SK-N-SH treated with all-trans-retinoic acid at 6 μM for 48 hours (cell line): ENCODE measurements at regions not wholly inside any gene's neighbourhood (a gene's known extent, or its start where the extent isn't known, plus 50 kb on each side); places are given as distances from the start of the nearest gene placed in this dataset.

Experiments
- ATAC-seq: fragments of 200-7000 bp; cut with Tn5 transposase; 3 replicates; pipeline ENCODE4 v1.9.1; 2020; ENCODE audit warnings: mild to moderate bottlenecking, moderate library complexity
- ARNTL ChIP-seq: fragments of 450-650 bp; formaldehyde crosslinking; IDR thresholded peaks from 2 replicates; pipeline ENCODE4 v1.5.0; 2020; ENCODE audit warnings: low read depth, mild to moderate bottlenecking, moderate library complexity, borderline replicate concordance
- BACH2 ChIP-seq: fragments of 250-450 bp; sonication (Bioruptor Pico); IDR thresholded peaks from 2 replicates; pipeline ENCODE4 v1.9.0; 2021; ENCODE audit warnings: mild to moderate bottlenecking, borderline replicate concordance
- CREB5 ChIP-seq: fragments of 250-450 bp; sonication (Bioruptor Pico); IDR thresholded peaks from 2 replicates; pipeline ENCODE4 v1.5.1; 2020; ENCODE audit warnings: low read depth, mild to moderate bottlenecking, moderate library complexity
- CSDC2 ChIP-seq: fragments of 250-450 bp; sonication (Bioruptor Pico); IDR thresholded peaks from 2 replicates; pipeline ENCODE4 v1.5.0; 2020; ENCODE audit warnings: mild to moderate bottlenecking, moderate library complexity
- CSRNP3 ChIP-seq: fragments of 250-450 bp; sonication (Bioruptor Pico); IDR thresholded peaks from 2 replicates; pipeline ENCODE4 v1.5.1; 2021; ENCODE audit warnings: mild to moderate bottlenecking, moderate library complexity
- ESRRG ChIP-seq: fragments of 250-450 bp; sonication (Bioruptor Pico); IDR thresholded peaks from 2 replicates; pipeline ENCODE4 v1.6.1; 2021; ENCODE audit warnings: mild to moderate bottlenecking
- GLIS3 ChIP-seq: fragments of 250-450 bp; sonication (Bioruptor Pico); IDR thresholded peaks from 2 replicates; pipeline ENCODE4 v1.5.0; 2020; ENCODE audit warnings: mild to moderate bottlenecking, moderate library complexity
- ISL1 ChIP-seq: fragments of 250-450 bp; sonication (Bioruptor Pico); IDR thresholded peaks from 2 replicates; pipeline ENCODE4 v2.1.2; 2022; ENCODE audit warnings: mild to moderate bottlenecking, moderate library complexity
- OSR1 ChIP-seq: fragments of 250-450 bp; sonication (Bioruptor Pico); IDR thresholded peaks from 2 replicates; pipeline ENCODE4 v1.8.0; 2022; ENCODE audit warnings: moderate library complexity, mild to moderate bottlenecking, inconsistent platforms
- PATZ1 ChIP-seq: fragments of 250-450 bp; sonication (Bioruptor Pico); IDR thresholded peaks from 2 replicates; pipeline ENCODE4 v1.8.0; 2020; ENCODE audit warnings: mild to moderate bottlenecking, moderate library complexity, borderline replicate concordance
- POU6F1 ChIP-seq: fragments of 250-450 bp; sonication (Bioruptor Pico); IDR thresholded peaks from 2 replicates; pipeline ENCODE4 v1.8.0; 2021; ENCODE audit warnings: low read depth, mild to moderate bottlenecking, moderate library complexity, borderline replicate concordance
- PPARA ChIP-seq: fragments of 250-450 bp; sonication (Bioruptor Pico); IDR thresholded peaks from 2 replicates; pipeline ENCODE4 v1.5.0; 2020; ENCODE audit warnings: mild to moderate bottlenecking, borderline replicate concordance
- RARB ChIP-seq: fragments of 250-450 bp; sonication (Bioruptor Pico); IDR thresholded peaks from 2 replicates; pipeline ENCODE4 v1.8.0; 2021; ENCODE audit warnings: mild to moderate bottlenecking, moderate library complexity
- SNAI2 ChIP-seq: fragments of 250-450 bp; sonication (Bioruptor Pico); IDR thresholded peaks from 2 replicates; pipeline ENCODE4 v1.5.0; 2020; ENCODE audit warnings: mild to moderate bottlenecking, moderate library complexity
- TCF4 ChIP-seq: fragments of 250-450 bp; sonication (Bioruptor Pico); IDR thresholded peaks from 2 replicates; pipeline ENCODE4 v1.8.0; 2021; ENCODE audit warnings: mild to moderate bottlenecking, moderate library complexity, borderline replicate concordance
- TOX ChIP-seq: fragments of 250-450 bp; sonication (Bioruptor Pico); IDR thresholded peaks from 2 replicates; pipeline ENCODE4 v1.8.0; 2021; ENCODE audit warnings: mild to moderate bottlenecking, moderate library complexity, borderline replicate concordance
- TSHZ2 ChIP-seq: fragments of 250-450 bp; sonication (Bioruptor Pico); IDR thresholded peaks from 2 replicates; pipeline ENCODE4 v1.5.0; 2020; ENCODE audit warnings: mild to moderate bottlenecking, moderate library complexity
- ZC3H10 ChIP-seq: fragments of 250-450 bp; sonication (Bioruptor Pico); IDR thresholded peaks from 2 replicates; pipeline ENCODE4 v1.5.1; 2021; ENCODE audit warnings: mild to moderate bottlenecking, moderate library complexity
- ZFP3 ChIP-seq: fragments of 250-450 bp; sonication (Bioruptor Pico); IDR thresholded peaks from 2 replicates; pipeline ENCODE4 v1.5.0; 2020; ENCODE audit warnings: mild to moderate bottlenecking, moderate library complexity
- ZFP30 ChIP-seq: fragments of 450-650 bp; formaldehyde crosslinking; IDR thresholded peaks from 2 replicates; pipeline ENCODE4 v1.5.0; 2022; ENCODE audit warnings: mild to moderate bottlenecking, moderate library complexity
- ZNF565 ChIP-seq: fragments of 450-650 bp; formaldehyde crosslinking; conservative IDR thresholded peaks from 2 replicates; pipeline ENCODE4 v1.5.0; 2020; ENCODE audit warnings: low read depth, mild to moderate bottlenecking, moderate library complexity
- ZNF70 ChIP-seq: fragments of 450-650 bp; formaldehyde crosslinking; IDR thresholded peaks from 2 replicates; pipeline ENCODE4 v1.5.0; 2020; ENCODE audit warnings: mild to moderate bottlenecking, moderate library complexity
- ZNF8 ChIP-seq: fragments of 450-650 bp; formaldehyde crosslinking; IDR thresholded peaks from 2 replicates; pipeline ENCODE4 v1.5.0; 2020; ENCODE audit warnings: mild to moderate bottlenecking, moderate library complexity

GRCh38 chr17:69949496-69949895, 125.5 kb upstream of the KCNJ16 start:
- ATAC-seq = no peak
- TF ChIP-seq ZNF8 (CRISPR knock-in tag) (no peak), ZFP30 (CRISPR knock-in tag) (no peak), GLIS3 (CRISPR knock-in tag) (no peak), ZNF70 (CRISPR knock-in tag) (no peak), SNAI2 (CRISPR knock-in tag) (no peak), ARNTL (CRISPR knock-in tag) (no peak), TCF4 (no peak), ZNF565 (no peak), OSR1 (no peak), POU6F1 (CRISPR knock-in tag) (no peak), ESRRG (CRISPR knock-in tag) (no peak), TOX (CRISPR knock-in tag) (no peak), ISL1 (CRISPR knock-in tag) (no peak), TSHZ2 (CRISPR knock-in tag) (no peak), RARB (no peak), ZFP3 (CRISPR knock-in tag) (no peak), PPARA (no peak), CREB5 (CRISPR knock-in tag) (no peak), CSDC2 (CRISPR knock-in tag) (no peak), PATZ1 (CRISPR knock-in tag) (no peak)
- TF ChIP-seq, all 23 proteins: peak for 0

GRCh38 chr17:69949973-69950695, 124.9 kb upstream of the KCNJ16 start:
- TF ChIP-seq ZC3H10 (CRISPR knock-in tag) (no peak), ZNF70 (CRISPR knock-in tag) (no peak), PATZ1 (CRISPR knock-in tag) (no peak), ZFP3 (CRISPR knock-in tag) (no peak), ESRRG (CRISPR knock-in tag) (no peak), CREB5 (CRISPR knock-in tag) (no peak), TCF4 (no peak), POU6F1 (CRISPR knock-in tag) (no peak), CSRNP3 (no peak), GLIS3 (CRISPR knock-in tag) (no peak), CSDC2 (CRISPR knock-in tag) (no peak), ISL1 (CRISPR knock-in tag) (no peak), ZNF565 (no peak), BACH2 (no peak), SNAI2 (CRISPR knock-in tag) (no peak), RARB (no peak), PPARA (no peak), OSR1 (no peak), ZFP30 (CRISPR knock-in tag) (no peak)

More at GRCh38 chr17:69949973-69950695, 124.9 kb upstream of the KCNJ16 start:
- ATAC-seq = no peak
